Glomerular visceral epithelial cell (primary cell): ENCODE measurements at regions not wholly inside any gene's neighbourhood (a gene's known extent, or its start where the extent isn't known, plus 50 kb on each side); places are given as distances from the start of the nearest gene placed in this dataset.
A peak's percentile ranks its signal among the peaks of the same experiment; 100 is the strongest.

Source experiments
- DNase-seq: peaks from one replicate; pipeline ENCODE4 v3.0.0-alpha.2; 2016; ENCODE audit errors: extremely low spot score

GRCh38 chr2:226431288-226431948 lies 368.2 kb downstream of the IRS1 start:
- DNase-seq = peak; percentile 60

- no peak for DNase-seq
Measured at GRCh38 chr2:226429476-226429875, 370.1 kb downstream of the IRS1 start.

- peak; percentile 94 for DNase-seq
Measured at GRCh38 chr2:226427538-226428307, 371.9 kb downstream of the IRS1 start.

GRCh38 chr2:226426292-226426736 lies 373.3 kb downstream of the IRS1 start:
- DNase-seq = peak; percentile 86

- DNase-seq = no peak
Measured at GRCh38 chr2:226424971-226425370, 374.6 kb downstream of the IRS1 start.

- peak; percentile 35 for DNase-seq
Measured at GRCh38 chr2:226423498-226423960, 376.1 kb downstream of the IRS1 start.

- DNase-seq = no peak
Measured at GRCh38 chr2:226420646-226421045, 379.0 kb downstream of the IRS1 start.

GRCh38 chr2:226418521-226418920 lies 381.1 kb downstream of the IRS1 start:
- DNase-seq = no peak

- DNase-seq = no peak
Measured at GRCh38 chr2:226414335-226414734, 385.3 kb downstream of the IRS1 start.

GRCh38 chr2:226413498-226414130 lies 386.0 kb downstream of the IRS1 start:
- no peak for DNase-seq

- peak; percentile 91 for DNase-seq
Measured at GRCh38 chr2:226411727-226412360, 387.8 kb downstream of the IRS1 start.

GRCh38 chr2:226411205-226411604 lies 388.4 kb downstream of the IRS1 start:
- no peak for DNase-seq

- no peak for DNase-seq
Measured at GRCh38 chr2:226410247-226410835, 389.3 kb downstream of the IRS1 start.

- no peak for DNase-seq
Measured at GRCh38 chr2:226409134-226409533, 390.5 kb downstream of the IRS1 start.

- no peak for DNase-seq
Measured at GRCh38 chr2:226408141-226408540, 391.5 kb downstream of the IRS1 start.

GRCh38 chr2:226407135-226407534 lies 392.5 kb downstream of the IRS1 start:
- no peak for DNase-seq

- no peak for DNase-seq
Measured at GRCh38 chr2:226405465-226405864, 394.2 kb downstream of the IRS1 start.

GRCh38 chr2:226403369-226403768 lies 396.3 kb downstream of the IRS1 start:
- DNase-seq = no peak

- no peak for DNase-seq
Measured at GRCh38 chr2:226399006-226399405, 400.6 kb downstream of the IRS1 start.

- DNase-seq = no peak
Measured at GRCh38 chr2:226398580-226398979, 401.0 kb downstream of the IRS1 start.

GRCh38 chr2:226396541-226396940 lies 403.1 kb downstream of the IRS1 start:
- no peak for DNase-seq

GRCh38 chr2:226387499-226387942 lies 412.1 kb downstream of the IRS1 start:
- DNase-seq = no peak
